Hepatocyte (in vitro differentiated cells): ENCODE measurements at regions not wholly inside any gene's neighbourhood (a gene's known extent, or its start where the extent isn't known, plus 50 kb on each side); places are given as distances from the start of the nearest gene placed in this dataset.

Experiments
- DNase-seq: peaks from one replicate; pipeline ENCODE4 v3.0.0-alpha.2; 2016; ENCODE audit warnings: low spot score
- H2AFZ ChIP-seq: fragments of 200-600 bp; sonication (generic); 2 replicates; pipeline ENCODE4 v1.6.0; 2016; ENCODE audit warnings: antibody characterized with exemption, mild to moderate bottlenecking
- H3K27ac ChIP-seq: fragments of 200-600 bp; sonication (generic); 2 replicates; pipeline ENCODE4 v1.5.1; 2016; ENCODE audit warnings: mild to moderate bottlenecking
- H3K27me3 ChIP-seq: fragments of 200-600 bp; sonication (generic); 2 replicates; pipeline ENCODE4 v1.6.1; 2016
- H3K36me3 ChIP-seq: fragments of 200-600 bp; sonication (generic); replicated peaks from 2 replicates; pipeline ENCODE4 v1.5.1; 2016; ENCODE audit warnings: low read depth; ENCODE audit not compliant: insufficient read depth
- H3K4me1 ChIP-seq: fragments of 200-600 bp; sonication (generic); 2 replicates; pipeline ENCODE4 v1.5.1; 2016; ENCODE audit warnings: mild to moderate bottlenecking, moderate library complexity; ENCODE audit not compliant: insufficient read depth
- H3K4me2 ChIP-seq: fragments of 200-600 bp; sonication (generic); 2 replicates; pipeline ENCODE4 v1.6.0; 2016
- H3K4me3 ChIP-seq: fragments of 200-600 bp; sonication (generic); 2 replicates; pipeline ENCODE4 v1.5.1; 2016; ENCODE audit warnings: mild to moderate bottlenecking
- H3K79me2 ChIP-seq: fragments of 200-600 bp; sonication (generic); 2 replicates; pipeline ENCODE4 v1.6.0; 2017; ENCODE audit warnings: mild to moderate bottlenecking
- H3K9me2 ChIP-seq: fragments of 200-600 bp; sonication (generic); replicated peaks from 2 replicates; pipeline ENCODE4 v1.6.0; 2017; ENCODE audit warnings: mild to moderate bottlenecking; ENCODE audit not compliant: insufficient read depth
- H3K9me3 ChIP-seq: fragments of 200-600 bp; sonication (generic); 2 replicates; pipeline ENCODE4 v1.5.1; 2016; ENCODE audit warnings: low read depth, mild to moderate bottlenecking
- H4K20me1 ChIP-seq: fragments of 200-600 bp; sonication (generic); 2 replicates; pipeline ENCODE4 v1.6.0; 2016; ENCODE audit warnings: mild to moderate bottlenecking; ENCODE audit not compliant: insufficient read depth, poor library complexity, severe bottlenecking
- CTCF ChIP-seq: fragments of 200-600 bp; sonication (generic); IDR thresholded peaks from 2 replicates; pipeline ENCODE4 v1.5.1; 2016; ENCODE audit warnings: antibody characterized with exemption, mild to moderate bottlenecking; ENCODE audit not compliant: poor library complexity
- EZH2 ChIP-seq: fragments of 200-600 bp; sonication (generic); IDR thresholded peaks from 2 replicates; pipeline ENCODE4 v1.6.1; 2016; ENCODE audit warnings: antibody characterized with exemption, mild to moderate bottlenecking, borderline replicate concordance
- EZH2phosphoT487 ChIP-seq: fragments of 200-600 bp; sonication (generic); IDR thresholded peaks from one replicate; pipeline ENCODE4 v1.6.1; 2018; ENCODE audit warnings: antibody characterized with exemption, mild to moderate bottlenecking, low read depth, moderate library complexity; ENCODE audit not compliant: unreplicated experiment, severe bottlenecking
- WGBS: methylation state at CpG from one replicate; pipeline ENCODE4 v1.1.6; 2016; ENCODE audit warnings: low lambda C conversion rate; ENCODE audit errors: missing lambda C conversion rate; 5-methylcytosine and 5-hydroxymethylcytosine counted together

DNA sequence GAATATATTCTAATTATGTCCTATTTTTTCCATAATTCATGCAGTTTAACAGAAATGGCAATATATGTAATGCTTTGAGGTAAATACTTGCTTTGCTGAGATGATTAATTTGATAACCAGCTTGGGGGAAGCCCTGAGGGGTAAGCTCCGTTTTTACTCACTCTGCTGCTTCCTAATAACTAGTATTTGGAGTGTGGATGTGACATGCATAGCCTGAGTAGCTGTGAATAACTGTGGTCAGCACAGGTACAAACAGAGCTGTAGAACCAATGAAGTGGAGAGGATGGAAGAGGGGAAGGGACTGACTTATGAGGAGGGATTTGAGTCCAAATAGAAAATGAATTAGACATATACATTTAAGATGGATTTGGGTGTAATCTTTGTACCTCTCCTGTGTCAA lies 1495.5 kb upstream of the DDX18 start:
- no peak for TF ChIP-seq EZH2
- no peak for TF ChIP-seq CTCF
- TF ChIP-seq EZH2phosphoT487, result no peak
- H3K4me2 ChIP-seq, result no peak overlapping the region
- H3K9me3 ChIP-seq, result no peaks in the 10 kb centered on the region
- H4K20me1 ChIP-seq, result no peaks in the 10 kb centered on the region
- 56% methylated on average over 1 of the region's 1 CpG for WGBS
- H3K79me2 ChIP-seq, result no peaks in the 10 kb centered on the region
- H3K4me3 ChIP-seq, result no peak overlapping the region
- H2AFZ ChIP-seq, result no peak overlapping the region
- H3K9me2 ChIP-seq, result no peaks in the 10 kb centered on the region
- no peaks in the 10 kb centered on the region for H3K27me3 ChIP-seq
- no peak for DNase-seq
- H3K36me3 ChIP-seq, result no peaks in the 10 kb centered on the region
- H3K4me1 ChIP-seq, result no peaks in the 10 kb centered on the region
- no peak overlapping the region for H3K27ac ChIP-seq

DNA sequence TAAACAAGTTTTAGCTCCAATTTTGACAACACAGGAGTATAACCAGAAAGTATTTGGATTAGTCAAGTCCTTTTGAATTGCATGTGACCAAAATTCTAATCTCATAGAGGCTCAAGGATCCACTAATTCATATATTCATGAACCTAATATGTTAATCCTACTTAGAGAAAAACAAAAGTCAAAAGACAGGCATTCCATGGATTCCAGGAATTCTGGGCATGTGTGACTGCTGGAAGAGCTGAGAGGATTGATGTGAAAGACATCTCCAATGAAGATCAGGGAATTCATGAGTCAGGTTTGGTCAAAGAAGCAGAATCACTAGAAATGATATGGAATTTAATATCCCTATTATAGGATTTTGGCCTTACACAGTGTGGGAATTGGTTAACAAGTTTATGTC lies 1494.6 kb upstream of the DDX18 start:
- no peaks in the 10 kb centered on the region for H3K36me3 ChIP-seq
- no peaks in the 10 kb centered on the region for H4K20me1 ChIP-seq
- no peaks in the 10 kb centered on the region for H3K9me3 ChIP-seq
- no peaks in the 10 kb centered on the region for H3K9me2 ChIP-seq
- no peak for DNase-seq
- H3K27ac ChIP-seq, result no peak overlapping the region
- no peak overlapping the region for H3K4me3 ChIP-seq
- H3K4me2 ChIP-seq, result no peak overlapping the region
- TF ChIP-seq EZH2phosphoT487, result no peak
- no peak for TF ChIP-seq EZH2
- TF ChIP-seq CTCF, result no peak
- no peaks in the 10 kb centered on the region for H3K27me3 ChIP-seq
- no peaks in the 10 kb centered on the region for H3K79me2 ChIP-seq
- no peaks in the 10 kb centered on the region for H3K4me1 ChIP-seq
- no peak overlapping the region for H2AFZ ChIP-seq

- DNase-seq, result no peak
- H3K4me2 ChIP-seq, result no peak overlapping the region
- TF ChIP-seq EZH2 (no peak), CTCF (no peak), EZH2phosphoT487 (no peak)
- no peaks in the 10 kb centered on the region for H3K79me2 ChIP-seq
- H3K9me3 ChIP-seq, result no peaks in the 10 kb centered on the region
- H3K36me3 ChIP-seq, result no peaks in the 10 kb centered on the region
- no peak overlapping the region for H2AFZ ChIP-seq
- H3K4me1 ChIP-seq, result no peaks in the 10 kb centered on the region
- H3K27ac ChIP-seq, result no peak overlapping the region
- 79% methylated on average over 3 of the region's 3 CpGs for WGBS
- no peaks in the 10 kb centered on the region for H3K27me3 ChIP-seq
- no peaks in the 10 kb centered on the region for H3K9me2 ChIP-seq
- H3K4me3 ChIP-seq, result no peak overlapping the region
- H4K20me1 ChIP-seq, result no peaks in the 10 kb centered on the region
These were observed 1485.2 kb upstream of the DDX18 start for GRCh38 chr2:116329280-116329679.

GRCh38 chr2:116340690-116341089 lies 1473.8 kb upstream of the DDX18 start:
- Histone ChIP-seq H3K27ac (no peak overlapping the region), H3K9me2 (no peaks in the 10 kb centered on the region), H3K27me3 (no peaks in the 10 kb centered on the region), H3K36me3 (no peaks in the 10 kb centered on the region), H3K4me2 (no peak overlapping the region), H3K4me3 (no peak overlapping the region), H3K79me2 (no peaks in the 10 kb centered on the region), H4K20me1 (no peaks in the 10 kb centered on the region), H3K9me3 (no peaks in the 10 kb centered on the region), H2AFZ (no peak overlapping the region), H3K4me1 (no peaks in the 10 kb centered on the region)
- WGBS, result 89% methylated on average over 2 of the region's 2 CpGs
- no peak for TF ChIP-seq EZH2phosphoT487
- no peak for TF ChIP-seq EZH2
- no peak for TF ChIP-seq CTCF
- DNase-seq, result no peak
